ENCODE measurements at regions not wholly inside any gene's neighbourhood (a gene's known extent, or its start where the extent isn't known, plus 50 kb on each side); places are given as distances from the start of the nearest gene placed in this dataset.

GRCh38 chr7:19621740-19622139 is 87.1 kb downstream of the POLR1F start:
- TF ChIP-seq CTCF (IDR thresholded peaks at IDR 0.05) (no peak), USF2 (IDR thresholded peaks at IDR 0.05) (no peak), POLR2AphosphoS2 (conservative IDR thresholded peaks at IDR 0.05; ENCODE audit: low read length) (no peak)

Data from A549 (cell line).